ENCODE measurements at regions not wholly inside any gene's neighbourhood (a gene's known extent, or its start where the extent isn't known, plus 50 kb on each side); places are given as distances from the start of the nearest gene placed in this dataset.

DNA sequence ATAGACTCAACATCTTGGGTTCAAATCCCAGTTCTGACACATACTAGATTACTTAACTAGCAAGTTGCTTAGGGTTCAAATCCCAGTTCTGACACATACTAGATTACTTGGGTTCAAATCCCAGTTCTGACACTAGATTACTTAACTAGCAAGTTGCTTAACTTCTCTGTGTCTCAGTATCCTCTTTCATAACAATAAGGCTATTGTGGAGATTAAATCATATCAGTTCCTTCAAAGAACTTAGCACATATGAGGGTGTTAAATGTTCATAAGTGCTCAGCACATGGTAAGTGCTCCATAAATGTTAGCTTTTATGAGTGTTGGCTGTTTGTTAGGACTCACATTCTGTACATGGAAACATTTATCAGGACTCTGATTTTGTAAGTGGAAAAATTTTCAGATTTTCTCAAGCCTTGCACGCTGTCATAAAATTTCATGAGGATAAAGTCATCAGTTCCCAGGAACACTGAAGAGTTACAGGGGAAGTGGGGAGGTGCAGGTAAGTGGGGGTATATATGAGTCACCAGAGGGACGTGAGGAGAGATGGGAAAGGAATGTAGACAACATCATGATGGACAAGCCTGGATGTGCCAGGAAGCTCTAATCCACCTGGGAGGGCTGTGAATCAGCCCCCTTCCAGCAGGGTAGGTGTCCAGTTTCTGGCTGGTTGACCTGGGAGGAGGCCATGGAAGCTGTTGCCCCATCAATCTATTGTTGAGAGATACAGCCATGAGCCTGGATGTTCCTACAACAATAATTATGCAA lies 532.2 kb upstream of the WWC1 start:
- Histone ChIP-seq H3K9ac (ENCODE audit: low read length) (no peak overlapping the region), H3K9me3 (ENCODE audit: low read length) (no peaks in the 10 kb centered on the region), H2AFZ (ENCODE audit: low read length) (no peak overlapping the region), H3F3A (ENCODE audit: insufficient read depth, low read length) (no peaks in the 10 kb centered on the region), H3K9me2 (ENCODE audit: low read depth, low read length) (no peaks in the 10 kb centered on the region), H3K4me1 (ENCODE audit: insufficient read depth, low read length, severe bottlenecking) (no peaks in the 10 kb centered on the region), H3K27ac (ENCODE audit: low read depth, low read length, poor library complexity, severe bottlenecking) (no peak overlapping the region), H4K20me1 (ENCODE audit: insufficient read depth, low read length) (no peaks in the 10 kb centered on the region), H3K27me3 (ENCODE audit: insufficient read depth, low read length) (no peaks in the 10 kb centered on the region), H3K79me2 (ENCODE audit: insufficient read depth, low read length) (no peaks in the 10 kb centered on the region), H3K4me3 (ENCODE audit: low read depth, low read length, poor library complexity, severe bottlenecking) (no peak overlapping the region), H3K4me2 (ENCODE audit: low read length) (no peak overlapping the region), H3K36me3 (ENCODE audit: insufficient read depth, low read length) (no peaks in the 10 kb centered on the region)
- TF ChIP-seq, protein P1, sequence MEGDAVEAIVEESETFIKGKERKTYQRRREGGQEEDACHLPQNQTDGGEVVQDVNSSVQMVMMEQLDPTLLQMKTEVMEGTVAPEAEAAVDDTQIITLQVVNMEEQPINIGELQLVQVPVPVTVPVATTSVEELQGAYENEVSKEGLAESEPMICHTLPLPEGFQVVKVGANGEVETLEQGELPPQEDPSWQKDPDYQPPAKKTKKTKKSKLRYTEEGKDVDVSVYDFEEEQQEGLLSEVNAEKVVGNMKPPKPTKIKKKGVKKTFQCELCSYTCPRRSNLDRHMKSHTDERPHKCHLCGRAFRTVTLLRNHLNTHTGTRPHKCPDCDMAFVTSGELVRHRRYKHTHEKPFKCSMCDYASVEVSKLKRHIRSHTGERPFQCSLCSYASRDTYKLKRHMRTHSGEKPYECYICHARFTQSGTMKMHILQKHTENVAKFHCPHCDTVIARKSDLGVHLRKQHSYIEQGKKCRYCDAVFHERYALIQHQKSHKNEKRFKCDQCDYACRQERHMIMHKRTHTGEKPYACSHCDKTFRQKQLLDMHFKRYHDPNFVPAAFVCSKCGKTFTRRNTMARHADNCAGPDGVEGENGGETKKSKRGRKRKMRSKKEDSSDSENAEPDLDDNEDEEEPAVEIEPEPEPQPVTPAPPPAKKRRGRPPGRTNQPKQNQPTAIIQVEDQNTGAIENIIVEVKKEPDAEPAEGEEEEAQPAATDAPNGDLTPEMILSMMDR (IDR thresholded peaks at IDR 0.05; ENCODE audit: low read length) = no peak
- TF ChIP-seq EZH2 (IDR thresholded peaks at IDR 0.05; ENCODE audit: borderline replicate concordance, low read length) = no peak

- Histone ChIP-seq H2AFZ (ENCODE audit: low read length) (no peak overlapping the region), H3K27me3 (ENCODE audit: insufficient read depth, low read length) (no peaks in the 10 kb centered on the region), H3K9ac (ENCODE audit: low read length) (no peak overlapping the region), H4K20me1 (ENCODE audit: insufficient read depth, low read length) (no peaks in the 10 kb centered on the region), H3K4me3 (ENCODE audit: low read depth, low read length, poor library complexity, severe bottlenecking) (no peak overlapping the region), H3K9me2 (ENCODE audit: low read depth, low read length) (no peaks in the 10 kb centered on the region), H3F3A (ENCODE audit: insufficient read depth, low read length) (no peaks in the 10 kb centered on the region), H3K4me1 (ENCODE audit: insufficient read depth, low read length, severe bottlenecking) (no peaks in the 10 kb centered on the region), H3K9me3 (ENCODE audit: low read length) (no peaks in the 10 kb centered on the region), H3K79me2 (ENCODE audit: insufficient read depth, low read length) (no peaks in the 10 kb centered on the region), H3K4me2 (ENCODE audit: low read length) (no peak overlapping the region), H3K36me3 (ENCODE audit: insufficient read depth, low read length) (no peaks in the 10 kb centered on the region), H3K27ac (ENCODE audit: low read depth, low read length, poor library complexity, severe bottlenecking) (no peak overlapping the region)
- TF ChIP-seq EZH2 (IDR thresholded peaks at IDR 0.05; ENCODE audit: borderline replicate concordance, low read length) = no peak
- TF ChIP-seq, protein P1 (IDR thresholded peaks at IDR 0.05; ENCODE audit: low read length) = no peak
These were observed 527.7 kb upstream of the WWC1 start for GRCh38 chr5:167763772-167764171.

- no peaks in the 10 kb centered on the region for H3K4me1 ChIP-seq (ENCODE audit: insufficient read depth, low read length, severe bottlenecking)
- no peak for TF ChIP-seq EZH2 (IDR thresholded peaks at IDR 0.05; ENCODE audit: borderline replicate concordance, low read length)
- TF ChIP-seq, protein P1 (IDR thresholded peaks at IDR 0.05; ENCODE audit: low read length) = no peak
- H3F3A ChIP-seq (ENCODE audit: insufficient read depth, low read length) = no peaks in the 10 kb centered on the region
- no peaks in the 10 kb centered on the region for H3K9me2 ChIP-seq (ENCODE audit: low read depth, low read length)
- H3K4me3 ChIP-seq (ENCODE audit: low read depth, low read length, poor library complexity, severe bottlenecking) = no peak overlapping the region
- no peaks in the 10 kb centered on the region for H3K79me2 ChIP-seq (ENCODE audit: insufficient read depth, low read length)
- H3K9ac ChIP-seq (ENCODE audit: low read length) = no peak overlapping the region
- H3K27ac ChIP-seq (ENCODE audit: low read depth, low read length, poor library complexity, severe bottlenecking) = no peak overlapping the region
- no peaks in the 10 kb centered on the region for H3K9me3 ChIP-seq (ENCODE audit: low read length)
- no peaks in the 10 kb centered on the region for H4K20me1 ChIP-seq (ENCODE audit: insufficient read depth, low read length)
- no peak overlapping the region for H2AFZ ChIP-seq (ENCODE audit: low read length)
- H3K36me3 ChIP-seq (ENCODE audit: insufficient read depth, low read length) = no peaks in the 10 kb centered on the region
- no peak overlapping the region for H3K4me2 ChIP-seq (ENCODE audit: low read length)
- H3K27me3 ChIP-seq (ENCODE audit: insufficient read depth, low read length) = no peaks in the 10 kb centered on the region
These were observed 526.7 kb upstream of the WWC1 start for GRCh38 chr5:167764641-167765289.
